ENCODE measurements at regions not wholly inside any gene's neighbourhood (a gene's known extent, or its start where the extent isn't known, plus 50 kb on each side); places are given as distances from the start of the nearest gene placed in this dataset.

DNA sequence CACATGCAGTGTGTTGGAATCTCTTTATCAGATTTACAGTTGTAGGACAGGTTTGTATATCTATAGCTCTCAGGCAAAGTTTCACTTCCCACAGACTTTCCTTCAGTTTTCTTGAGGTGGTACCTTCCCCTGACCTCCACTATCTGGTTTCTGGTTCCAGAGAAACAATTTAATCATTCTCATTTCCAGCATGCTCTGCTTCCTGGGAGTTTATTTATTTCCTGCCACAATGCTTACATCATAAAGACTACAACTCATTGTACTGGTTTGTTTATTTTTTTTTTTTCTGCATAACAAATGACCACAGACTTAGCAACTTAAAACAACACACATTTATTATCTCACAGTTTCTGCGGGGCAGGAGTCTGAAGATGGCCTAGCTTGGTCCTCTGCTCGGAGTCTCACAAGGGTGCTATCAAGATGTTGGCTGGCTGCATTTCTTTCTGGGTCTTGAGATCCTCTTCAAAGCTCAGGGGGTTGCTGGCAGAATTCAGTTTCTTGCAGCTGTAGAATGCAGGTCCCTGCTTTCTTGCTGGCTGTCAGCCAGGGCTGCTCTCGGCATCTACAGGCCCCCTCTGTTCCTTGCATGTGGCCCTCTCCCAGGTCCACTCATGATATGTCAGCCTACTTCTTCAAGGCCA is 247.7 kb downstream of the ENC1 start:
- TF ChIP-seq POLR2A (IDR thresholded peaks at IDR 0.05; ENCODE audit: low read depth, low read length) (no peak), POLR2AphosphoS5 (IDR thresholded peaks at IDR 0.05; ENCODE audit: low read depth, low read length) (no peak)
